NB4 (cell line): ENCODE measurements at regions not wholly inside any gene's neighbourhood (a gene's known extent, or its start where the extent isn't known, plus 50 kb on each side); places are given as distances from the start of the nearest gene placed in this dataset.

Experiments used
- POLR2A ChIP-seq: IDR thresholded peaks from 2 replicates; pipeline ENCODE4 v1.6.1; 2011; ENCODE audit warnings: mild to moderate bottlenecking; ENCODE audit not compliant: insufficient read length; ENCODE audit errors: extremely low read depth
- TF ChIP-seq, protein P1 (sequence below): IDR thresholded peaks from one replicate; pipeline ENCODE4 v1.5.1; 2012; ENCODE audit warnings: low read depth, low read length
- TF ChIP-seq, protein P2 (sequence below): IDR thresholded peaks from 2 replicates; pipeline ENCODE4 v1.6.1; 2011; ENCODE audit warnings: low read depth, low read length

DNA sequence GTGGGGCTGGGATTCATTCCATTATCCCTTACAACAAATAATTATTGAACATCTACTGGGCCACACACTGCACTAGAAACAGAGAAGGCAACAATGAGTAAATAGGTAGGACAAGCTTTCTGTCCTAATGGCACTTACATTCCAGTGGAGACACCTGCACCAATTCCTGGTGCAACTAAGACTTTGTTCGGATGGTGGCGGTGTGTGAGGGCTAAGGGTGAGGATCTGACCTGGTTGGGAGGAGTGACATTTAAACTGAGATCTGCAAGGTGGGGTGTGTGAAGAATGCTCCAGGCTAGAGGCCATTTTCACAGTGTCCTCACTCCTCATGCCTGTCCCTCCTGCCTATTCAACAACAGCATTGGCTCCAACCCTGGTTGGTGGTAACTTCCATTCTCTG, 510.0 kb downstream of the XYLT1 start:
- TF ChIP-seq POLR2A = no peak
- TF ChIP-seq, protein P1, sequence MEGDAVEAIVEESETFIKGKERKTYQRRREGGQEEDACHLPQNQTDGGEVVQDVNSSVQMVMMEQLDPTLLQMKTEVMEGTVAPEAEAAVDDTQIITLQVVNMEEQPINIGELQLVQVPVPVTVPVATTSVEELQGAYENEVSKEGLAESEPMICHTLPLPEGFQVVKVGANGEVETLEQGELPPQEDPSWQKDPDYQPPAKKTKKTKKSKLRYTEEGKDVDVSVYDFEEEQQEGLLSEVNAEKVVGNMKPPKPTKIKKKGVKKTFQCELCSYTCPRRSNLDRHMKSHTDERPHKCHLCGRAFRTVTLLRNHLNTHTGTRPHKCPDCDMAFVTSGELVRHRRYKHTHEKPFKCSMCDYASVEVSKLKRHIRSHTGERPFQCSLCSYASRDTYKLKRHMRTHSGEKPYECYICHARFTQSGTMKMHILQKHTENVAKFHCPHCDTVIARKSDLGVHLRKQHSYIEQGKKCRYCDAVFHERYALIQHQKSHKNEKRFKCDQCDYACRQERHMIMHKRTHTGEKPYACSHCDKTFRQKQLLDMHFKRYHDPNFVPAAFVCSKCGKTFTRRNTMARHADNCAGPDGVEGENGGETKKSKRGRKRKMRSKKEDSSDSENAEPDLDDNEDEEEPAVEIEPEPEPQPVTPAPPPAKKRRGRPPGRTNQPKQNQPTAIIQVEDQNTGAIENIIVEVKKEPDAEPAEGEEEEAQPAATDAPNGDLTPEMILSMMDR = no peak
- TF ChIP-seq, protein P2, sequence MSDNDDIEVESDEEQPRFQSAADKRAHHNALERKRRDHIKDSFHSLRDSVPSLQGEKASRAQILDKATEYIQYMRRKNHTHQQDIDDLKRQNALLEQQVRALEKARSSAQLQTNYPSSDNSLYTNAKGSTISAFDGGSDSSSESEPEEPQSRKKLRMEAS = no peak
